GM23248 (cell line): ENCODE measurements at regions not wholly inside any gene's neighbourhood (a gene's known extent, or its start where the extent isn't known, plus 50 kb on each side); places are given as distances from the start of the nearest gene placed in this dataset.

Experiments used
- DNase-seq: peaks from one replicate; pipeline ENCODE4 v3.0.0-alpha.2; 2015
- H2AFZ ChIP-seq: fragments of 200-600 bp; sonication (generic); 2 replicates; pipeline ENCODE4 v1.6.1; 2016; ENCODE audit warnings: antibody characterized with exemption
- H3F3A ChIP-seq: fragments of 200-600 bp; sonication (generic); 2 replicates; pipeline ENCODE4 v1.6.1; 2016; ENCODE audit warnings: mild to moderate bottlenecking, antibody characterized with exemption, mixed run types; ENCODE audit not compliant: insufficient read depth
- H3K27ac ChIP-seq: fragments of 200-600 bp; sonication (generic); 2 replicates; pipeline ENCODE4 v1.5.1; 2016; ENCODE audit warnings: mild to moderate bottlenecking
- H3K27me3 ChIP-seq: fragments of 200-600 bp; sonication (generic); replicated peaks from 2 replicates; pipeline ENCODE4 v1.6.1; 2016; ENCODE audit warnings: mild to moderate bottlenecking; ENCODE audit not compliant: insufficient read depth
- H3K36me3 ChIP-seq: fragments of 200-600 bp; sonication (generic); 2 replicates; pipeline ENCODE4 v1.6.1; 2016; ENCODE audit warnings: low read depth, mild to moderate bottlenecking
- H3K4me1 ChIP-seq: fragments of 200-600 bp; sonication (generic); 2 replicates; pipeline ENCODE4 v1.6.1; 2016; ENCODE audit warnings: mild to moderate bottlenecking; ENCODE audit not compliant: insufficient read depth
- H3K4me2 ChIP-seq: fragments of 200-600 bp; sonication (generic); one replicate; pipeline ENCODE4 v1.6.1; 2016; ENCODE audit warnings: mild to moderate bottlenecking; ENCODE audit not compliant: unreplicated experiment
- H3K4me3 ChIP-seq: fragments of 200-600 bp; sonication (generic); 2 replicates; pipeline ENCODE4 v1.5.1; 2016; ENCODE audit warnings: mild to moderate bottlenecking
- H3K79me2 ChIP-seq: fragments of 200-600 bp; sonication (generic); 2 replicates; pipeline ENCODE4 v1.6.1; 2016; ENCODE audit warnings: mild to moderate bottlenecking; ENCODE audit not compliant: insufficient read depth
- H3K9ac ChIP-seq: fragments of 200-600 bp; sonication (generic); 2 replicates; pipeline ENCODE4 v1.6.1; 2016; ENCODE audit warnings: mild to moderate bottlenecking
- H3K9me2 ChIP-seq: fragments of 200-600 bp; sonication (generic); 2 replicates; pipeline ENCODE4 v1.6.1; 2016; ENCODE audit warnings: mixed run types, mild to moderate bottlenecking, moderate library complexity; ENCODE audit not compliant: insufficient read depth
- H3K9me3 ChIP-seq: fragments of 200-600 bp; sonication (generic); one replicate; pipeline ENCODE4 v1.6.1; 2017; ENCODE audit warnings: low read depth
- H4K20me1 ChIP-seq: fragments of 200-600 bp; sonication (generic); 2 replicates; pipeline ENCODE4 v1.6.0; 2016; ENCODE audit not compliant: insufficient read depth
- EZH2 ChIP-seq: fragments of 200-600 bp; sonication (generic); IDR thresholded peaks from 2 replicates; pipeline ENCODE4 v1.6.1; 2018; ENCODE audit warnings: antibody characterized with exemption, mild to moderate bottlenecking; ENCODE audit not compliant: insufficient read depth, poor library complexity, severe bottlenecking
- EZH2phosphoT487 ChIP-seq: fragments of 200-600 bp; sonication (generic); IDR thresholded peaks from 2 replicates; pipeline ENCODE4 v1.6.1; 2018; ENCODE audit warnings: antibody characterized with exemption, moderate library complexity, mild to moderate bottlenecking, low read depth; ENCODE audit not compliant: insufficient read depth
- WGBS, 2 experiments: methylation state at CpG; one replicate each; pipeline ENCODE4 v1.1.6; 2015 to 2017; ENCODE audit warnings: low lambda C conversion rate in 2 of 2, low coverage in 1 of 2; ENCODE audit errors: missing lambda C conversion rate in 2 of 2; 5-methylcytosine and 5-hydroxymethylcytosine counted together
- in situ Hi-C: fragments of 300-500 bp; cut with MboI; formaldehyde crosslinking; loops from 2 replicates; pipeline ENCODE4 v1.15.0; 2020

DNA sequence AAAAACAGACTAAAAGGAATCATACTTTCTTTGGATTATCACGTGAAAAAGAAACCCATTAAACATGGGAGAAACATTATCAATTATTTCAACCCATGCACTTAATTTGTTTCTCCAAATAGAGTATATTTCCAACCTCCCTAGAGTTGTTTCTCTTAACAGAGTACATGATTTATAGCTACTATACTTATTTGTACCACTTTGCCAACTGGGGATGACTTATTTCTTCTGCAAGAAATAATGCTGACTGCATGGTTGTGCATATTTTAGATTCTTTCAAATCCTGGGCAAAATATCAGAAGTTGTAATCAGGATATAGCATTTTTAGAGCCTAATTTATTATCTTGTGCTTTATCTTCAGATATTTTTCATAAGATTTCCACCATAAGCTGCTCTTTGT lies 629.1 kb upstream of the EYS start:
- 2 to 6% methylated on average over 1 of the region's 1 CpG for WGBS, 2 experiments
- H3K79me2 ChIP-seq, result no peaks in the 10 kb centered on the region
- no peak overlapping the region for H2AFZ ChIP-seq
- H4K20me1 ChIP-seq, result no peaks in the 10 kb centered on the region
- no peaks in the 10 kb centered on the region for H3K4me1 ChIP-seq
- H3K9ac ChIP-seq, result no peak overlapping the region
- no peaks in the 10 kb centered on the region for H3K36me3 ChIP-seq
- DNase-seq, result peak; percentile 0
- no peaks in the 10 kb centered on the region for H3K9me2 ChIP-seq
- H3F3A ChIP-seq, result no peaks in the 10 kb centered on the region
- in situ Hi-C loops, result no loop called here
- H3K4me2 ChIP-seq, result no peak overlapping the region
- H3K27ac ChIP-seq, result no peak overlapping the region
- TF ChIP-seq EZH2 (no peak), EZH2phosphoT487 (no peak)
- H3K9me3 ChIP-seq, result no peaks in the 10 kb centered on the region
- no peak overlapping the region for H3K4me3 ChIP-seq
- H3K27me3 ChIP-seq, result no peaks in the 10 kb centered on the region

DNA sequence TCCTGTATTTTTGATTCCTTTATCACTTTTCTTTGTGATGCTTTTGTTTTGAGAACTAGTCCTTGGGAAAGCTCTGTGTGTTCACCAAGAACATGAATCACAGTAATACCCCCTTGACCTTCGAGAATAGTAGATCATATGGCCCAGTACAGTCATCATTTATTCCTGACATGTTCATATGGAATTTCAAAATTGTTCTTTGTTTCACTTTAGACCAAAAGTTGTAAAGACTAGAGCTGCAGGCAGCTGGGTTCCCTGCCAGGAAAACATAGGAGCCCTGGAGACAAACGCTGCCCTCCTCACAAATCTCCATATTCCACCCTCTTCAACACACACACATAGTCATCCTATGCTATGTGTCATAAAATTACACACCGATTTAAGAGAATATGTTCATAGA lies 621.2 kb upstream of the EYS start:
- Histone ChIP-seq H4K20me1 (no peaks in the 10 kb centered on the region), H2AFZ (no peak overlapping the region), H3K9ac (no peak overlapping the region), H3K4me2 (no peak overlapping the region), H3K4me3 (no peak overlapping the region), H3K27me3 (no peaks in the 10 kb centered on the region), H3F3A (no peaks in the 10 kb centered on the region), H3K4me1 (no peaks in the 10 kb centered on the region), H3K9me3 (no peaks in the 10 kb centered on the region), H3K79me2 (no peaks in the 10 kb centered on the region), H3K36me3 (no peaks in the 10 kb centered on the region), H3K9me2 (peaks cover 3% of the 10 kb centered on the region; the same call in 1 of the 2 replicates), H3K27ac (no peak overlapping the region)
- WGBS, 2 experiments, result 14 to 18% methylated on average over 3 of the region's 3 CpGs
- DNase-seq, result no peak
- no peak for TF ChIP-seq EZH2
- TF ChIP-seq EZH2phosphoT487, result no peak
- in situ Hi-C loops, result no loop called here

GRCh38 chr6:66326228-66326627 lies 619.2 kb upstream of the EYS start:
- H3F3A ChIP-seq, result no peaks in the 10 kb centered on the region
- H3K4me3 ChIP-seq, result no peak overlapping the region
- TF ChIP-seq EZH2phosphoT487 (no peak), EZH2 (no peak)
- H3K9me3 ChIP-seq, result peaks cover 5% of the 10 kb centered on the region
- H3K79me2 ChIP-seq, result no peaks in the 10 kb centered on the region
- H3K27me3 ChIP-seq, result no peaks in the 10 kb centered on the region
- peaks cover 3% of the 10 kb centered on the region; the same call in 1 of the 2 replicates for H3K9me2 ChIP-seq
- no peaks in the 10 kb centered on the region for H3K36me3 ChIP-seq
- H3K4me1 ChIP-seq, result no peaks in the 10 kb centered on the region
- no peak overlapping the region for H3K4me2 ChIP-seq
- WGBS, 2 experiments, result 31 to 37% methylated on average over 3 of the region's 3 CpGs
- in situ Hi-C loops, result no loop called here
- DNase-seq, result no peak
- no peaks in the 10 kb centered on the region for H4K20me1 ChIP-seq
- H3K27ac ChIP-seq, result no peak overlapping the region
- no peak overlapping the region for H3K9ac ChIP-seq
- no peak overlapping the region for H2AFZ ChIP-seq

DNA sequence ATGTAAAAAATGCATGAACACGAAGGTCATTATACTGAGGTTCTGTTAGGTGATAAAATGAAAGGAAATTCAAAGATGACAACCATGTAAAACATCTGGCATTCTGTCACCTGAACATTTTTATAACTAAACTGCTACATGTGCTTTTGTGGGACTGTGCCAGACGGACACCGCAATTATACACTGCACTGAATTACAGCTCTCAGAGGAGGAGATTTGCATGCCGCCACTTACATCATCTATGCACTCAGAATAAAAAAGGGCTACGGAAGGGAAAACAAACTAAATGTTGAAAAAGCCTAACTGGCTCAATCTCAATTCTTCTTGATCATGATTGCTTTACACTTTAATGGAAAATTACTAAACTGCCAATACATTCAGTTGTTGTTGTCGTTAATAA lies 614.0 kb upstream of the EYS start:
- Histone ChIP-seq H3K27me3 (no peaks in the 10 kb centered on the region), H4K20me1 (no peaks in the 10 kb centered on the region), H3F3A (no peaks in the 10 kb centered on the region), H3K4me1 (no peaks in the 10 kb centered on the region), H3K4me2 (no peak overlapping the region), H3K79me2 (no peaks in the 10 kb centered on the region), H3K9ac (no peak overlapping the region), H3K36me3 (no peaks in the 10 kb centered on the region), H3K27ac (no peak overlapping the region), H2AFZ (no peak overlapping the region), H3K9me2 (peaks cover 3% of the 10 kb centered on the region; the same call in 1 of the 2 replicates), H3K9me3 (peaks cover 5% of the 10 kb centered on the region), H3K4me3 (no peak overlapping the region)
- in situ Hi-C loops, result no loop called here
- no peak for TF ChIP-seq EZH2phosphoT487
- no peak for TF ChIP-seq EZH2
- 15 to 22% methylated on average over 6 of the region's 6 CpGs for WGBS, 2 experiments
- DNase-seq, result no peak

DNA sequence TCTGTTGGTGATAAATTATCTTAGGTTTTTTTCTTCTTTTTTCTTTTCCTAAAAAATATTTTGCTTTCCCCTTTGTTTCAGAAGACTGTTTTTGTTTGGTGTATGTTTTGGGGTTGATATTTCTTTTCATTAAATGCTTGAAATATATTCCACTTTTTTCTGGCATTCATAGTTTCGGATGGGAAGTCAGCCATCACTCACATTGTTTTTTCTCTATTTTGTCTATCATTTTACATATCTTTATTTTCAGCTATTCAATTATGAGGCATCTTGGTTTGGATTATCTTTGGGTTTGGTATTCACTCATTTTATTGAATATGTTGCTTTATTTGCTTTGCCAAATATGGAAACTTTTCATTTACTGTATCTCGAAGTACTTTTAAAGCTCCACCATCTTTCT lies 600.5 kb upstream of the EYS start:
- DNase-seq, result no peak
- in situ Hi-C loops, result no loop called here
- Histone ChIP-seq H3K9me2 (no peaks in the 10 kb centered on the region), H3F3A (no peaks in the 10 kb centered on the region), H3K36me3 (no peaks in the 10 kb centered on the region), H3K9ac (no peak overlapping the region), H3K79me2 (no peaks in the 10 kb centered on the region), H3K4me1 (no peaks in the 10 kb centered on the region), H3K27ac (no peak overlapping the region), H3K9me3 (peaks cover 6% of the 10 kb centered on the region), H3K27me3 (no peaks in the 10 kb centered on the region), H2AFZ (no peak overlapping the region), H3K4me2 (no peak overlapping the region), H4K20me1 (no peaks in the 10 kb centered on the region), H3K4me3 (no peak overlapping the region)
- no peak for TF ChIP-seq EZH2phosphoT487
- no peak for TF ChIP-seq EZH2
- WGBS, 2 experiments, result 43 to 47% methylated on average over 2 of the region's 2 CpGs
